ENCODE measurements at regions not wholly inside any gene's neighbourhood (a gene's known extent, or its start where the extent isn't known, plus 50 kb on each side); places are given as distances from the start of the nearest gene placed in this dataset.

- peaks cover 3% of the 10 kb centered on the region for H3K4me1 Mint-ChIP-seq
- Histone ChIP-seq H4K20me1 (ENCODE audit: insufficient read depth, low read length) (no peaks in the 10 kb centered on the region), H3K27ac (ENCODE audit: low read depth in 1 of 2, low read length in 2 of 2) (no peak overlapping the region), H3K27me3 (ENCODE audit: control insufficient read depth in 2 of 2, insufficient read depth in 2 of 2, low read length in 2 of 2) (no peaks in the 10 kb centered on the region), H3K4me2 (replicated peaks; ENCODE audit: extremely low read depth, low read length, poor library complexity, severe bottlenecking) (no peak overlapping the region), H3K36me3 (replicated peaks in 1 of 2; ENCODE audit: control insufficient read depth in 1 of 2, insufficient read depth in 2 of 2, low read length in 2 of 2) (no peaks in the 10 kb centered on the region), H3K9ac (ENCODE audit: insufficient read depth, low read length, poor library complexity, severe bottlenecking) (no peak overlapping the region), H3K79me2 (ENCODE audit: insufficient read depth, low read length) (no peaks in the 10 kb centered on the region), H3K4me3 (replicated peaks in 1 of 3; ENCODE audit: low read depth in 2 of 3, low read length in 3 of 3) (no peak overlapping the region), H3K9me3 (replicated peaks in 1 of 2; ENCODE audit: control insufficient read depth in 1 of 2, insufficient read depth in 1 of 2, low read length in 2 of 2) (peaks cover 0 to 3% of the 10 kb centered on the region in 2 donors), H2AFZ (ENCODE audit: insufficient read depth, low read depth, low read length, poor library complexity, severe bottlenecking) (no peak overlapping the region), H3K4me1 (ENCODE audit: control insufficient read depth in 1 of 2, insufficient read depth in 2 of 2, low read length in 2 of 2) (no peaks in the 10 kb centered on the region)
- TF ChIP-seq CTCF (IDR thresholded peaks at IDR 0.05) = no peak
- H3K4me3 Mint-ChIP-seq = no peak overlapping the region
- H3K9me3 Mint-ChIP-seq = peaks cover 5 to 8% (median 6%) of the 10 kb centered on the region in 7 donors
- no peak for DNase-seq
- H3K27me3 Mint-ChIP-seq (ENCODE audit: low read depth in 3 of 3) = peaks cover 0 to 3% (median 0%) of the 10 kb centered on the region in 3 donors
- no peak overlapping the region for H3K27ac Mint-ChIP-seq
- H3K36me3 Mint-ChIP-seq = peaks cover 0 to 3% of the 10 kb centered on the region in 2 donors
- no CpG with 5 or more reads among the region's 3 CpGs for WGBS (ENCODE audit: insufficient coverage)
- intact Hi-C loops (cut with micrococcal nuclease) = no loop called here
Observed at GRCh38 chr1:212201461-212201860, 83.7 kb upstream of the PPP2R5A start.

- Histone ChIP-seq H4K20me1 (ENCODE audit: insufficient read depth, low read length) (no peaks in the 10 kb centered on the region), H3K4me1 (ENCODE audit: control insufficient read depth in 1 of 2, insufficient read depth in 2 of 2, low read length in 2 of 2) (no peaks in the 10 kb centered on the region), H3K4me2 (replicated peaks; ENCODE audit: extremely low read depth, low read length, poor library complexity, severe bottlenecking) (no peak overlapping the region), H3K9me3 (replicated peaks in 1 of 2; ENCODE audit: control insufficient read depth in 1 of 2, insufficient read depth in 1 of 2, low read length in 2 of 2) (peaks cover 0 to 3% of the 10 kb centered on the region in 2 donors), H3K4me3 (replicated peaks in 1 of 3; ENCODE audit: low read depth in 2 of 3, low read length in 3 of 3) (no peak overlapping the region), H2AFZ (ENCODE audit: insufficient read depth, low read depth, low read length, poor library complexity, severe bottlenecking) (no peak overlapping the region), H3K36me3 (replicated peaks in 1 of 2; ENCODE audit: control insufficient read depth in 1 of 2, insufficient read depth in 2 of 2, low read length in 2 of 2) (no peaks in the 10 kb centered on the region), H3K79me2 (ENCODE audit: insufficient read depth, low read length) (no peaks in the 10 kb centered on the region), H3K27ac (ENCODE audit: low read depth in 1 of 2, low read length in 2 of 2) (no peak overlapping the region), H3K27me3 (ENCODE audit: control insufficient read depth in 2 of 2, insufficient read depth in 2 of 2, low read length in 2 of 2) (no peaks in the 10 kb centered on the region), H3K9ac (ENCODE audit: insufficient read depth, low read length, poor library complexity, severe bottlenecking) (no peak overlapping the region)
- Mint-ChIP-seq H3K4me1 (peaks cover 3% of the 10 kb centered on the region), H3K36me3 (peaks cover 0 to 3% of the 10 kb centered on the region in 2 donors), H3K9me3 (peaks cover 5 to 8% (median 6%) of the 10 kb centered on the region in 7 donors), H3K4me3 (no peak overlapping the region), H3K27ac (no peak overlapping the region), H3K27me3 (ENCODE audit: low read depth in 3 of 3) (peaks cover 0 to 3% (median 0%) of the 10 kb centered on the region in 3 donors)
- no peak for TF ChIP-seq CTCF (IDR thresholded peaks at IDR 0.05)
- intact Hi-C loops (cut with micrococcal nuclease) = no loop called here
- no peak for DNase-seq
- 100% methylated on average over 1 of the region's 3 CpGs for WGBS (ENCODE audit: insufficient coverage)
Observed at GRCh38 chr1:212203630-212204029, 81.6 kb upstream of the PPP2R5A start.
